ACC112 (cell line): ENCODE measurements at regions not wholly inside any gene's neighbourhood (a gene's known extent, or its start where the extent isn't known, plus 50 kb on each side); places are given as distances from the start of the nearest gene placed in this dataset.

ENCODE experiments used
- H2AFZ ChIP-seq: fragments of 200-600 bp; sonication (generic); one replicate; pipeline ENCODE4 v1.6.0; 2017; ENCODE audit warnings: antibody characterized with exemption, low read length; ENCODE audit not compliant: unreplicated experiment
- H3K27ac ChIP-seq: fragments of 200-600 bp; sonication (generic); 2 replicates; pipeline ENCODE4 v1.5.1; 2014; ENCODE audit warnings: low read depth, mild to moderate bottlenecking, antibody characterized with exemption, low read length, moderate library complexity
- H3K27me3 ChIP-seq: fragments of 200-600 bp; sonication (generic); 2 replicates; pipeline ENCODE4 v1.6.1; 2014; ENCODE audit warnings: mild to moderate bottlenecking, antibody characterized with exemption, low read length, moderate library complexity, mixed read lengths; ENCODE audit not compliant: insufficient read depth
- H3K36me3 ChIP-seq: fragments of 200-600 bp; sonication (generic); 2 replicates; pipeline ENCODE4 v1.6.1; 2016; ENCODE audit warnings: mild to moderate bottlenecking, antibody characterized with exemption, low read length, moderate library complexity, mixed read lengths; ENCODE audit not compliant: insufficient read depth
- H3K4me1 ChIP-seq: fragments of 200-600 bp; sonication (generic); one replicate; pipeline ENCODE4 v1.6.1; 2016; ENCODE audit warnings: low read length, mixed read lengths; ENCODE audit not compliant: insufficient read depth, unreplicated experiment, control insufficient read depth
- H3K4me3 ChIP-seq: fragments of 200-600 bp; sonication (generic); 2 replicates; pipeline ENCODE4 v1.5.1; 2014; ENCODE audit warnings: mild to moderate bottlenecking, low read depth, low read length
- H3K79me2 ChIP-seq: fragments of 200-600 bp; sonication (generic); one replicate; pipeline ENCODE4 v1.6.0; 2016; ENCODE audit warnings: low read length; ENCODE audit not compliant: control insufficient read depth, unreplicated experiment, insufficient read depth

GRCh38 chr1:177546346-177546745 lies 375.6 kb downstream of the BRINP2 start:
- no peak overlapping the region for H3K27ac ChIP-seq
- no peak overlapping the region for H3K4me3 ChIP-seq
- H3K4me1 ChIP-seq = no peaks in the 10 kb centered on the region
- no peaks in the 10 kb centered on the region for H3K27me3 ChIP-seq
- H2AFZ ChIP-seq = no peak overlapping the region
- no peaks in the 10 kb centered on the region for H3K36me3 ChIP-seq
- H3K79me2 ChIP-seq = no peaks in the 10 kb centered on the region

- Histone ChIP-seq H2AFZ (no peak overlapping the region), H3K4me1 (no peaks in the 10 kb centered on the region), H3K36me3 (no peaks in the 10 kb centered on the region), H3K27ac (no peak overlapping the region), H3K4me3 (no peak overlapping the region), H3K79me2 (no peaks in the 10 kb centered on the region), H3K27me3 (0 out of 2 replicates have a peak, but pooled peaks cover 3% of the 10 kb centered on the region)
These were observed 355.4 kb downstream of the BRINP2 start for GRCh38 chr1:177526201-177526600.

GRCh38 chr1:177525176-177525575 lies 354.4 kb downstream of the BRINP2 start:
- H3K27me3 ChIP-seq = 0 out of 2 replicates have a peak, but pooled peaks cover 3% of the 10 kb centered on the region
- no peak overlapping the region for H2AFZ ChIP-seq
- H3K4me1 ChIP-seq = no peaks in the 10 kb centered on the region
- no peak overlapping the region for H3K4me3 ChIP-seq
- no peaks in the 10 kb centered on the region for H3K79me2 ChIP-seq
- H3K27ac ChIP-seq = no peak overlapping the region
- no peaks in the 10 kb centered on the region for H3K36me3 ChIP-seq

- Histone ChIP-seq H3K27ac (no peak overlapping the region), H3K27me3 (no peaks in the 10 kb centered on the region), H3K4me3 (no peak overlapping the region), H2AFZ (no peak overlapping the region), H3K36me3 (no peaks in the 10 kb centered on the region), H3K4me1 (no peaks in the 10 kb centered on the region), H3K79me2 (no peaks in the 10 kb centered on the region)
These were observed 346.8 kb downstream of the BRINP2 start for GRCh38 chr1:177517546-177517945.

GRCh38 chr1:177514207-177514606 lies 343.4 kb downstream of the BRINP2 start:
- Histone ChIP-seq H3K27ac (no peak overlapping the region), H3K4me1 (no peaks in the 10 kb centered on the region), H2AFZ (no peak overlapping the region), H3K79me2 (no peaks in the 10 kb centered on the region), H3K4me3 (no peak overlapping the region), H3K27me3 (peaks cover 8% of the 10 kb centered on the region; the same call in 1 of the 2 replicates), H3K36me3 (no peaks in the 10 kb centered on the region)

GRCh38 chr1:177511036-177511435 lies 340.3 kb downstream of the BRINP2 start:
- H3K36me3 ChIP-seq = no peaks in the 10 kb centered on the region
- H3K27me3 ChIP-seq = peaks cover 8% of the 10 kb centered on the region; the same call in 1 of the 2 replicates
- H3K4me3 ChIP-seq = no peak overlapping the region
- H3K27ac ChIP-seq = no peak overlapping the region
- no peaks in the 10 kb centered on the region for H3K4me1 ChIP-seq
- no peak overlapping the region for H2AFZ ChIP-seq
- H3K79me2 ChIP-seq = no peaks in the 10 kb centered on the region

GRCh38 chr1:177505905-177506590 lies 335.3 kb downstream of the BRINP2 start:
- no peaks in the 10 kb centered on the region for H3K36me3 ChIP-seq
- peak overlapping the region; percentile 2; the same call in 1 of the 2 replicates for H3K27ac ChIP-seq
- no peaks in the 10 kb centered on the region for H3K79me2 ChIP-seq
- no peaks in the 10 kb centered on the region for H3K27me3 ChIP-seq
- peak overlapping the region; percentile 8 for H2AFZ ChIP-seq
- H3K4me3 ChIP-seq = no peak overlapping the region
- no peaks in the 10 kb centered on the region for H3K4me1 ChIP-seq

- H3K4me3 ChIP-seq = no peak overlapping the region
- H3K27ac ChIP-seq = no peak overlapping the region
- H3K4me1 ChIP-seq = no peaks in the 10 kb centered on the region
- no peaks in the 10 kb centered on the region for H3K36me3 ChIP-seq
- no peaks in the 10 kb centered on the region for H3K27me3 ChIP-seq
- no peak overlapping the region for H2AFZ ChIP-seq
- no peaks in the 10 kb centered on the region for H3K79me2 ChIP-seq
These were observed 325.1 kb downstream of the BRINP2 start for GRCh38 chr1:177495878-177496277.

GRCh38 chr1:177490786-177491185 lies 320.0 kb downstream of the BRINP2 start:
- H3K27me3 ChIP-seq = no peaks in the 10 kb centered on the region

GRCh38 chr1:177490036-177490639 lies 319.4 kb downstream of the BRINP2 start:
- no peaks in the 10 kb centered on the region for H3K36me3 ChIP-seq
- no peak overlapping the region for H2AFZ ChIP-seq
- H3K79me2 ChIP-seq = no peaks in the 10 kb centered on the region
- no peak overlapping the region for H3K27ac ChIP-seq
- H3K4me3 ChIP-seq = no peak overlapping the region
- H3K4me1 ChIP-seq = no peaks in the 10 kb centered on the region
- no peaks in the 10 kb centered on the region for H3K27me3 ChIP-seq

More at GRCh38 chr1:177490786-177491185, 320.0 kb downstream of the BRINP2 start:
- Histone ChIP-seq H3K79me2 (no peaks in the 10 kb centered on the region), H2AFZ (no peak overlapping the region), H3K4me3 (no peak overlapping the region), H3K27ac (no peak overlapping the region), H3K36me3 (no peaks in the 10 kb centered on the region), H3K4me1 (no peaks in the 10 kb centered on the region)

- H3K4me3 ChIP-seq = no peak overlapping the region
- no peaks in the 10 kb centered on the region for H3K36me3 ChIP-seq
- H3K27me3 ChIP-seq = no peaks in the 10 kb centered on the region
- H3K4me1 ChIP-seq = no peaks in the 10 kb centered on the region
- no peaks in the 10 kb centered on the region for H3K79me2 ChIP-seq
- H3K27ac ChIP-seq = no peak overlapping the region
- H2AFZ ChIP-seq = no peak overlapping the region
These were observed 318.0 kb downstream of the BRINP2 start for GRCh38 chr1:177488722-177489121.
